ENCODE measurements at regions not wholly inside any gene's neighbourhood (a gene's known extent, or its start where the extent isn't known, plus 50 kb on each side); places are given as distances from the start of the nearest gene placed in this dataset.

DNA sequence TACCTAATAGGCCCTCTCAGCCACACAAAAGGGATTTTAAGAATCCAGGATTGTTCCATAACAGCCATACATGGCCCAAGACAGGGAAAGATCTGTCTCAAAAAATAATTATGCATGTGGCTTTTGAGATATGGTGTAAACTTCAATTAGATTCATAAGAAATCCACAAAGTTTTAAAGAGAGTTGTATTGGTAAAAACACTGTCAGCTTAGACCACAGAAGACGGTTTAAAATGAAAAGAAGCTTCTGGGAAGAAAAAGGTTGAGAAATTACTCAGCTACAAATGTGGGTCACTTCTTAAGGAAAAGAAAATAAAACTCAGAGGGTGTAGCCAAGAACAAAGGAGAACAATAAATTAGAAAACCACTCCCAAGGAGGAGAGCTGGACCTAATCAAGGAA is 191.4 kb downstream of the KIF26A start:
- H3K4me3 ChIP-seq (ENCODE audit: low read length): no peak overlapping the region
- DNase-seq (ENCODE audit: low read depth, low spot score): no peak

DNA sequence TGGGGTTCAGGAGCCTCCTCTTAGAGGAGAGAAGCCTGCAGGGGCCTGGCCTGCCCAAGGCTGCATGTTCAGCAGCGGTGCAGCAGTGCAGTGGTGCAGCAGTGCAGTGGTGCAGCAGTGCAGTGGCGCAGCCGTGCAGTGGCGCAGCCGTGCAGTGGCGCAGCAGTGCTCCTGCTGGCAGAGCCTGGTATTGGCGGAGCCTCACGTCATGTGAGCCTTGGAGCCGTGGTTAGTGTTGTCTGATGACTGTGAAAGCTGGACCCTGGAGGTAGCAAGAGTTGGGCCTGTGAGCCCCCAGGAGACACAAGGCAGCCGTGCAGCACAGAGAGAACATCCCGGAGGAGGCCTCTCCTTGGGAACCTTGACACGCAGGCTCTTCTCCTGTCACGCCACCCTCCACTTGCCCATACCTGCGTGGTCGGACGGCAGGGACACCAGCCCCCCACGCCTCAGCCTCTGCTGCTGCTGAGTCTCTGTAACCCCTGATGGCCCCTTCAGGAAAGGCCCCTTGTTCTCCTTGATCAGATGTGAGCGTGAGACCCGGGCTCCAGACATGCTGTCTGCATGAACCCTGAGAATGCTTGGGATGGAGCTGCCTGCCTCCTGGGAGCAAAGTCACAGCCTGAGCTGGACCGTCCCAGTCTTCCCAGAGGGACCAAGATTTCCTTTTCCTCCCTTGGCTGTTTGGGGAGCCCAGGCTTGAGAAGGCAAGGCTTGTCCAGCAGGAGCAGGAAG is 193.7 kb downstream of the KIF26A start:
- no peak overlapping the region for H3K4me3 ChIP-seq (ENCODE audit: low read length)
- no peak for DNase-seq (ENCODE audit: low read depth, low spot score)

DNA sequence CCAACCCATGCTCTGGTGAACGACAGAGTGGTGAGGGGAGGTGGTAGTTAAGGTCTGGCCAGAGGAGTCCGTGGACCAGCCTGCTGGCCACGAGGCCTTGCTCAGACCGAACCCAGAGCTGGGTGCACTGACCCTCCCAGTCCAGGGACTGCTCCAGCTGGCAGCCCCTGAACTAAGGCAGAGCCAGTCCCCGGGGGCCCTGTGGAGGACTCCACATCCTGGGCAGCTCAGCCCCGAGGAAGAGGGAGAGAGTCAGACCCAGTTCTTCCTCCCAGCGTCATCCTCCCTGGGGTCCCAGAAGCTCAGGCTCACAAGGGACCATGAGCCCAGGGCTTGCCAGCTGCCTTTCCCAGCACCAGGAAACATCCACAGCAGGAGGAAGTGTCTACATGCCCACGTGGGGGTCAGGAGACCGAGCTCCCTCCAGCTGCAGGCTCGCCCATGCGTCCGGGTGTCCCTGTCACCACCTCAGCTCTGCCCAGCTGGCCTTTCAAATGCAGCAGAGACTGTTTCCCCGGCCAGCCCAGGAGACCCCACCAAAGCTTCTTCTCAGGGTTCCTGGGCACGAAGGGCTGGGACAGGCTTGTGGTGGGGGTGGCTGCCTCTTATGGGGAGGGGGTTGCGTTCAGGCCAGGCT is 194.4 kb downstream of the KIF26A start:
- H3K4me3 ChIP-seq (ENCODE audit: low read length): no peak overlapping the region
- no peak for DNase-seq (ENCODE audit: low read depth, low spot score)

DNA sequence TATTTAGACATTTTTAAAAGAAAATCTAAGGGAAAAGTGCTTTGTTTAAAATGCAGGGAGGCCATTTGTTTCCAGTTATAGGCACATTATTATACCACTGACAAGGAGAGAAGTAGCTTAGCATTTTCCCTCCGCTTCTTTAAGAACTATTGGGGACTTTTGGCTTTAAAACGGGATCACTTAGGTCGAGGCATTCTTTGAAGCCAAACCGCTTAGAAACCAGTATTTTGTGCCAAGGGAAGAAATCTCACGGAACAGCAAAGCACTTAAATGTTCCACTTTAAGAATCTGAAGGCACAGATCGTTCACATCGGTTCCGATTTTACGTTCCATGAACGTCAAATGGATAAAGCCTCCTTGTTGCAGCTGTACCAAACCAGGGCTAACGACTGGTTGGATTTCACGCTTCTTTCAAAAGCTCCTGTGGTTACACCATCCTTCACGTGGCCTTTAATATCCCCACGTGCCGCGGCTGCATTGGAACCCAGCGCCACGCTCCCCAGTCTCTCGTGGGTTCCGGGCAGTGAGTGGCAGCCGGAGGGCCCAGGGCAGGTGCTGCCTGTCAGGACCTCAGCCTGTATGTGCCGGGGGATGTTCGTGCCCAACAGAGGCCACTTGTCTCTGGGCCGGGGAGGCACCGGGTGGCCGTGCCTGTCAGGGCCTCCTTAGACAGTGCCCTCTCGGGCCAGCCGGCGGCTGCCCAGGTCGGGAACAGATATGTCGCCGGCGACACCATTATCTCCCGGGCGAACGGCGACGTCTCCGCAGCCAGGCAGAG is 195.4 kb downstream of the KIF26A start:
- no peak overlapping the region for H3K4me3 ChIP-seq (ENCODE audit: low read length)
- DNase-seq (ENCODE audit: low read depth, low spot score): no peak

DNA sequence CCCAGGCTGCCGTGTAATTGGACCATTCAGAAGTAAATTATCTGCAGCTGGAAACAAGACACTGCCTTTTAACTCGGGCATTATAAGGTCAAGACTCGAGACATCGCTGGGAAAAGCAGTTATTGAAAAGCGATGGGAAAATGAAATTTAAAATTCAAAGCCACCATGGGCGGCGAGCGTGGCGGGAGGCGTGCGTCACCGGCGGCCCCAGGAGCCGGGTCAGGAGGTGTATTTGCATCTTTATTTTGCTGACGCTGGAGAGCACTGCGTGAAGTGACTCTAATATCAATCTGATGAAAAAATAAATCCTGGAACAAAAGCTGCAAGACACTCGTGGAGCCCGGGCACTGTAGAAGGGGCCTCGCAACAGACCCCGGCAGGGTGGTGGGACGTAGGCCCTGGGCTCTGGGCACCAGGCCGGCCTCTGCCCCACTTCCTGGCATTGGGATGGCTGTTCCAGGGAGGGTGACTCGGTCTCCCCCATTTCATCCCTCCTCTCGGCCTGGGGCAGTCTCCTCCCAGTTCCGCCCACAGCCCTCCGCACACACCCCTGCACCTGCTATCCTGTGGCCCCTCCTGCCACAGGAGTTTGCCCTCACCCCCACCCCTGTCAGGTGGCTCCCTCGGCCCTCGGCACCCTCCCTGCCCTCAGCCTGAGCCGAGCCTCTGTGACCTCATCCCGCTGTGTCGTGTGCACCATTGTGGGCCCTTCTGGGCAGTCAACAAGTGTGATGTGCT is 196.2 kb downstream of the KIF26A start:
- no peak for DNase-seq (ENCODE audit: low read depth, low spot score)
- no peak overlapping the region for H3K4me3 ChIP-seq (ENCODE audit: low read length)

DNA sequence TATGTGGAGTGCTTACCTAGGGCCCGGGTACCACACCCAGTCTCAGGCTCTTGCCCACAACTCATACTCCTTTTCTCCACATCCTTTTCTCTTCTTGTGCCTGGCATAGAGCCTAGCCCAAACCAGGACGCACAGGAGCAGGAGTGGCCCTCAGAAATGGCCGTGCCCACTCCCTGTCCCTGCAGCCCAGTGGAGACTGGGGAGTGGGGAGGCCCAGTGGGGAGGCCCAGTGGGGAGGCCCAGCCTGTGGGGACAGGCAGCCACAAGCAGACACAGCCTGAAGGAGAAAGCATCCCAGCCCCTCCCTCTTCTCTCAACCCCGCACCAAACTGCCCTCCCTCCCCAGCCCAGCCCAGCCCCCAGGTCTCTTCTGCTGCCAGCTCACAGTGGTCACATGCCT is 196.8 kb downstream of the KIF26A start:
- H3K4me3 ChIP-seq (ENCODE audit: low read length): no peak overlapping the region
- DNase-seq (ENCODE audit: low read depth, low spot score): no peak

DNA sequence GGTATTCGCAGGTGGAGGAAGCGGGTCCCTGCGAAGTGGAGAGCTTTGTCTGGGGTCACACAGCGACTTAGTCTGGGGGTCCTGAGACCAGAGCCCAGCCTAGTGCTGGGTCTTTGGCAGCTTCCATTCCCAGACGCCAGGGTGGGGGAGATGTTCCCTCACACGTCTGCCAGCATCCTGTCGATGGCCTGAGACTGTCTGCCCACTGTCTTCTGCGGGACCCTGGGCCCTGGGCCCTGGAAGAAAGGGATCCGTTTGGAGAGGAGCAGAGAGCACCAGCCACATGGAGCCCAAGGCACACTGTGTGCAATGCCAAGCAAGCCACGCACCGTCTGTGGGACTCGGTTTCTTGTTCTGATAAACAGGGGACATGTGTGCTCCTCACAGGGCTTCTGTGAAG is 197.2 kb downstream of the KIF26A start:
- H3K4me3 ChIP-seq (ENCODE audit: low read length): no peak overlapping the region
- no peak for DNase-seq (ENCODE audit: low read depth, low spot score)

DNA sequence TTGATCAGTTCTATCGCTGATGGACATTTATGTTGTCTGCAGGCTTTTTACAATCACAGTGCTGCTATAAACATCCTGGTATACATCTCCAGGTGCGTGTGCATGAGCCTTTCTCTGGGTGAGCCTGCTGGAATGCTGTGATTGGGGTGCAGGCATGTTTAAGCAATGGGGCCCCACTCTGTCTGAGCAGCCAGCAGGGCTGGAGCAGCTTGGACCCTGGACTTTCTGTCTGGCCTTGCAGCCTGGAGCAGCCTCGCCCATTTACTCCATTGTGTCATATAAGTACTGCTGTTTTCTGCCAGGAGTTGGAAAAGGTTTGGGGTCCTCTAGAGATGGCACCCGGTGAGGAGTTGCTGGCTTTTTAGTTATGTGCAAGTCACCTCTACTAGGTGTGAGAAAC is 199.0 kb downstream of the KIF26A start:
- H3K4me3 ChIP-seq (ENCODE audit: low read length): no peak overlapping the region

DNA sequence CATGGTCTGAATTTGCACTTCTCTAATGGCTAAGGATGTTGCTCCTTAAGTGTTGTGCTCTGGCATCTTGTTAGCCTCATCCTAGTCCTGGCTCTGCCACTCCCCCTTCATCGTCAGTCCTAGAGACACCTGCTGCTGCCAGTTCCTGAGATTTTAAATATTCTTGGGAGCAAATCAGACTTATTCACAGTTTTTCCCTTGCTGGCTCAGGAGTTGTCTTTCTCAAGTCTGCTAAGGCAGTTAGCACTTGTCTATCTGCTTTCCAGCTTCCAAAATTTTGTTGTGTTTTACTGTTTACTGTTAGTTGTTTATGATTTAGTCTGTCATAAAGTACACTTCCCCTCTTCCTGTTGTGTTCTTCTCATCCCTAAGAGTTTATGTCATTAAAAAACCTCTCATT is 201.0 kb downstream of the KIF26A start:
- no peak for DNase-seq (ENCODE audit: low read depth, low spot score)
- no peak overlapping the region for H3K4me3 ChIP-seq (ENCODE audit: low read length)

More for the DNA sequence above, 199.0 kb downstream of the KIF26A start:
- no peak for DNase-seq (ENCODE audit: low read depth, low spot score)

DNA sequence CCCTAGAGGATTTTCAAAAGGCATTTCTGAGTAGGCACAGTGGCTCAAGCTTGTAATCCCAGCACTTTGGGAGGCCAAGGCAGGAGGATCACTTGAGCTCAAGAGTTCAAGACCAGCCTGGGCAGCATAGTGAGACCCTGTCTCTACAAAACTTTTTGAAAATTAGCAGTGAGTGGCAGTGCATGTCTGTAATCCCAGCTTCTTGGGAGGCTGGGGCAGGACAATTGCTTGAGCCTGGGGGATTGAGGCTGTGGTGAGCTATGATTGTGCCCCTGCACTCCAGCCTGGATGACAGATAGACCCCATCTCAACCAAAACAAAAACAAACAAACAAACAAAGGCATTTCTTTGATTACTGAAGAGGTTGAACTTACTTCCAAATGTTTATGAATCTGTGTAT is 201.4 kb downstream of the KIF26A start:
- no peak overlapping the region for H3K4me3 ChIP-seq (ENCODE audit: low read length)
- DNase-seq (ENCODE audit: low read depth, low spot score): no peak

DNA sequence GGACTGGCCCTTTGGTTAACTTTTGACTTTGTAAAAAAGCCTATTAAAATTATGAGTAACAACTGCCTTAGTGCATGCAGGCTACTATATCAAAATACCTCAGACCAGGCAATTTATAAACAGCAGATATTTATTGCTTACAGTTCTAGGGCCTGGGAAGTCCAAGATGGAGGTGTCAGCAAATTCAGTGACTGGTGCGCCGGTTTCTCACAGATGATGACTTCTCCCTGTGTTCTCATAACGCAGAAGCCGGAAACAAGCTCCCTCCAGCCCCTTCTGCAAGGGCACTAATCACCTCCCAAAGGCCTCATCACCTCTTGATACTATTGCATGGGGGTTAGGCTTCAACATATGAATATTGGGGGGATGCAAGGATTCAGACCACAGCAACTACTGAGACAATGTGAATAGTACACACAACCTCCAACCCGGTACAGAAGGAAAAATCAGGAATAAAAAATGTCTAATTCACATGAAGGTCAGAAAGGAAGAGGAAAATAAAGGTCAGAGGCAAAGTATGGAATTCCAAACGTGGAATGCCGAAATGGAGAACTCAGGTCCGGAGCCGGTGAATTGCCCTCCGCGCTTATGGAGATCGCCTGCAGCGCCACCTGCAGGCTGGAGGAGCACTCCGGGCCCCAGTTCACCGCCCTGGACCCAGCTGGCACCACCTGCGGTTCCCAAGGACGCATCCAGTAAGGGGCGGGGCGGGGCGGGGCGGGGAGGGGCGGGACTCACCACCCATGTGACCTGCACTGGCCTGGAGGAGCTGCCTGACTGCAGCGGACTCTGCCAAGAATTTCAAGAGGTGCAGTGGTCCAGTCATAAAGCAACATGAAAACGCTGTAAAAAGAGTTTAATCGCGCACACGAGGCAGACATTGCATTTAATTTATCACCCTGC is 203.4 kb downstream of the KIF26A start:
- DNase-seq (ENCODE audit: low read depth, low spot score): no peak
- H3K4me3 ChIP-seq (ENCODE audit: low read length): no peak overlapping the region

DNA sequence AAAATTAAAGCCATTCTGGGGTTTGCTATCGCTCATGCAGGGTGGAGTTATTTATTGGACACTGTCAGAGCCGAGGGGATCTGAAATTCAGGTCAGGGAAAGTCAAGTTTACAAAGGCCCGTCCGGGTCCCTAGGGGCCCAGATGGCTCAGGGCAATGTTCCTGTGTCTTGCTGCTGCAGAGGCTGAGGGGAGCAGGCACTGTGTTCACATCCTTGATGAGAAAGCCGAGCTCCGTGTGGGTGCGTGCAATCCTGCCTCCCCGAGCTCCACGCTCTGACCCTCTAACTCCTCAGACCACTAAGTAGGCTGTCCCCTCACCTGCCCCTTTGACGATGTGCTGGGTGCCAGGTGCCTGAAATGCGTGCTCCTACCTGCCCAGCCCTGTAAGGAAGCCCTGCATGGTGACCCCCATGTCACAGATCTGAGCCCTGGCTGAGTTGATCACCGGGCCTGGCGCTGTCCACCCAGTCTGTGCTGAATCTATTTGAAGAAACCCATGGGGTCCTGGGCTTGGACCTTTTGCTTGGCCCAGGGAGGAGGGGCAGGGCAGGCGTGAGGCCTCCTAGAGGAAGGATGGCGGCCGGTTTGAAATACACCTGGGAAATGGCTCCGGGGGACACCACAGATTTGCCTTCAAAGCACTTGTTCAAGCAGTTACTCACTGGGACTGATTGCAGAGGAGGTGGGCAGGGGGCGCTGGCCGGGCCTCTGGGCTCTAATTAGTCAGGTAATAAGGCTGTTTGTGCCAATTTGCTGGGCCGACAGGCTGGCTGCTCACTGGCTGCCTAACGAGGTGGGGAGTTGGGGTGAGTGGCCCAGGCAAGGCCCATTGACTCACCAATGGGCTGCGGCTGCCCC is 204.3 kb downstream of the KIF26A start:
- DNase-seq (ENCODE audit: low read depth, low spot score): no peak
- no peak overlapping the region for H3K4me3 ChIP-seq (ENCODE audit: low read length)

DNA sequence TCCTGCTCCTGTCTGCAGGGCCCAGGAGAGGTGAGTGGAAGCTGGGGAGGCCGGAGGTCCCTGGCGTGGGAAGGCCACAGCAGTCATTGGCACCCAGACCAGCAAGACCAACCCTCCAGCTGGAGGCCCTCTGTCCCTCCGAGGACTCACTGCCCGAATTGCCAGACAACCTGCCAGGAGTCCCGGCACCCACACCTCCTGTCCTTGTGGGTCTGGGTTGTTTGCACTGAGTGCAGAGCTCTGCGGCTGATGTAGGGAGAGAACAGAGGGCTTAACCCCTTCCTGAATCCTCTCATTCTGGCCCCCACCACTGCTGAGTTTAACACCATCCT is 204.9 kb downstream of the KIF26A start:
- H3K4me3 ChIP-seq (ENCODE audit: low read length): no peak overlapping the region
- no peak for DNase-seq (ENCODE audit: low read depth, low spot score)

DNA sequence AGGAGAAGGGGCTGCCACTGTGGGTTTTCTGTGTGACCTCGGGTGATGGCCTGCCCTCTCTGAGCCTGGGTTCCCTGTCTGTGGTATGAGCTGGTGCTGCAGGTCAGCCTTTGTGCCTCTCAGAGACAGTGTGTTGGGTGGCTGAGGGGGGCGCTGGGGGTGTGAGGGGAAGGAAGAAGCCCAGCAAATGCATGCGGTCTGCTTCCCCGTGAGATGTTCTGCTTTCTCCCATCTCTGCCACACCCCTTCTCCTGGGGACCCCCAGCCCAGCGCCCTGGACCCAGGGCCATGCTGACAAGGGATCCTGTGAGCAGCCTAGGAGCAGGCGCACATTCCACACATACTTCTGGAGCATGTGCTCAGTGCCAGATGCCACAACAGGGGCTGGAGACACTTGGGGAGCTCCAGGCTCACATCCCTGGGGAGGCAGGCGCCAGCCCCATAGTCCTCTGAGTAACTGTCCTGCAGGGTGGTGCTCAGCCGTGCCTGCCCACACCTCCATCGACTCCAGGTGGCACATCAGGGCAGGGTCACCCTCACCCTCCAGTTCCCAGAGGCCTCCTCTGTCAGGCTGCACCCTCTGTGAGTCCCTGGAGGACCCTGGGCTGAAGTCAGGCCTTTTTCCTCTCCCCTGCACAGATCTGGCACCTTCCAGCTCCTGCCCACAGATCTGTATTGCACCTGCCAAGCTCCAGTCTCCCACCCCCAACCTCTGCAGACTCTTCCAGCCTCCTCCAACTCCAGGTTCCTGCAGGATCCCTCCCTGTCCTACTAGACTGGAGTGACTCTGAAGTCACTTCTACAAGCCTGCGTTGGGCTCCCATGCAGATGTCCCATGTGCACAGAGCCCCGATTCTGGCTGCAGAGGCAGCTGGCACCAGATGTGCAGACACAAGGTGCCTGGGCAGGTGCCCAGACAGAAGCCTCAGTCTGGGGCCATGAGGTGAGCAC is 205.6 kb downstream of the KIF26A start:
- H3K4me3 ChIP-seq (ENCODE audit: low read length): no peak overlapping the region
- no peak for DNase-seq (ENCODE audit: low read depth, low spot score)

DNA sequence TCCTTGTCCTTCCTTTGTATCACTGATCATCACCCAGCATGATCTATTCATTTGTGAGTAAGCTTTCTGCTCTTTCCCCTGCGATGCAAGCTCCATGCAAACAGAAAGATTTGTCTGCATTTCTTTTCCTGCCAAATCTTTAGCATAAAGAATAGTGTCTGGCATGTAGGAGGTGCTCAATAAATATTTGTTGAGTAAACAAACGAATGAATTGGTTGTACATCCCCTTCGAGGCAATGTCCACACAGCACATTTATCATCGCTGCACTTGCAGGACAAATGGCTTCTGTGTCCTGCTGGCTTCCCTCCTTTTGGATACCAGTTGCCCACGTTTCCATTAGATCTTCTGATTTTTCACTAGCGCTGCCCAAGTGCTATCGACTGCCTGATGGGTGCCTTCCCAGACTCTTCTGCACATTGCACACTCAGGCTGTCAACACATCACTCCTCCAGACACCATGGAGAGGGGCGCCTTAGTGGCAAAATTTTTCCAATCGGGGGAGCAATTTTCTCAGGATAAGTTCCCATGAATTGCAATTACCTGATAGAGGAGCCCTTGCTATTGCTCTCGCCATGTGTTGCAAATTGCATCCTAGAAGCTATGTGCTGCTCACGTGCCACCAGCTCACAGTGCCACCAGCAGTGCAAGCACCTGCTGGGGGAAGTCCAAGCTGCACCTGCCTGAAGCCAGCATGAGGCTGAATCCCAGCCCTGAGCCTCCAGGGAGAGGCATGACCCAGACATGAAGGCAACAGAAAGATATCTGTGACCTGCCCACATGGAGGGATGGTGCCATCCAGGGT is 206.6 kb downstream of the KIF26A start:
- no peak overlapping the region for H3K4me3 ChIP-seq (ENCODE audit: low read length)
- no peak for DNase-seq (ENCODE audit: low read depth, low spot score)
